Nephron progenitor cell (in vitro differentiated cells): ENCODE measurements at regions not wholly inside any gene's neighbourhood (a gene's known extent, or its start where the extent isn't known, plus 50 kb on each side); places are given as distances from the start of the nearest gene placed in this dataset.

Experiments
- DNase-seq: peaks from one replicate; pipeline ENCODE4 v3.0.0; 2021
- H3K27ac Mint-ChIP-seq: 2 replicates; pipeline ENCODE4 v1.8.0; 2021; ENCODE audit warnings: mild to moderate bottlenecking, moderate library complexity, mixed read lengths
- H3K27me3 Mint-ChIP-seq: 2 replicates; pipeline ENCODE4 v1.8.0; 2021; ENCODE audit warnings: mild to moderate bottlenecking, low read depth, mixed read lengths; ENCODE audit not compliant: poor library complexity
- H3K36me3 Mint-ChIP-seq: 2 replicates; pipeline ENCODE4 v1.8.0; 2021; ENCODE audit warnings: low read depth, mixed read lengths
- H3K4me1 Mint-ChIP-seq: 2 replicates; pipeline ENCODE4 v1.8.0; 2021; ENCODE audit warnings: mixed read lengths
- H3K4me3 Mint-ChIP-seq: 2 replicates; pipeline ENCODE4 v1.8.0; 2021; ENCODE audit warnings: mild to moderate bottlenecking, moderate library complexity, mixed read lengths
- H3K9me3 Mint-ChIP-seq: 2 replicates; pipeline ENCODE4 v1.8.0; 2021; ENCODE audit warnings: mild to moderate bottlenecking, moderate library complexity, mixed read lengths
- CTCF ChIP-seq: fragments of 200-600 bp; sonication (generic); IDR thresholded peaks from 2 replicates; pipeline ENCODE4 v1.5.0; 2021; ENCODE audit warnings: antibody characterized with exemption

GRCh38 chr3:94259291-94259690, 196.4 kb downstream of the NSUN3 start:
- no peaks in the 10 kb centered on the region for H3K36me3 Mint-ChIP-seq
- H3K27me3 Mint-ChIP-seq, result no peaks in the 10 kb centered on the region

GRCh38 chr3:94269763-94270162, 206.9 kb downstream of the NSUN3 start:
- Mint-ChIP-seq H3K27me3 (no peaks in the 10 kb centered on the region), H3K4me3 (no peak overlapping the region), H3K4me1 (no peaks in the 10 kb centered on the region), H3K9me3 (no peaks in the 10 kb centered on the region), H3K27ac (no peak overlapping the region), H3K36me3 (no peaks in the 10 kb centered on the region)
- DNase-seq, result no peak
- no peak for TF ChIP-seq CTCF

More at GRCh38 chr3:94259291-94259690, 196.4 kb downstream of the NSUN3 start:
- no peak for DNase-seq
- H3K4me3 Mint-ChIP-seq, result no peak overlapping the region
- H3K9me3 Mint-ChIP-seq, result no peaks in the 10 kb centered on the region
- H3K4me1 Mint-ChIP-seq, result no peaks in the 10 kb centered on the region
- H3K27ac Mint-ChIP-seq, result no peak overlapping the region
- TF ChIP-seq CTCF, result no peak

GRCh38 chr3:94272016-94272415, 209.2 kb downstream of the NSUN3 start:
- Mint-ChIP-seq H3K36me3 (no peaks in the 10 kb centered on the region), H3K27me3 (no peaks in the 10 kb centered on the region), H3K4me1 (no peaks in the 10 kb centered on the region), H3K4me3 (no peak overlapping the region), H3K9me3 (no peaks in the 10 kb centered on the region), H3K27ac (no peak overlapping the region)
- DNase-seq, result no peak
- no peak for TF ChIP-seq CTCF

- H3K27me3 Mint-ChIP-seq, result no peaks in the 10 kb centered on the region
- H3K27ac Mint-ChIP-seq, result no peak overlapping the region
- H3K36me3 Mint-ChIP-seq, result no peaks in the 10 kb centered on the region
- no peak for TF ChIP-seq CTCF
- H3K9me3 Mint-ChIP-seq, result no peaks in the 10 kb centered on the region
- H3K4me1 Mint-ChIP-seq, result peaks cover 6% of the 10 kb centered on the region
- DNase-seq, result no peak
- H3K4me3 Mint-ChIP-seq, result no peak overlapping the region
Measured at GRCh38 chr3:94280958-94281357, 218.1 kb downstream of the NSUN3 start.

GRCh38 chr3:94285872-94286271, 223.0 kb downstream of the NSUN3 start:
- no peaks in the 10 kb centered on the region for H3K36me3 Mint-ChIP-seq
- peaks cover 6% of the 10 kb centered on the region for H3K4me1 Mint-ChIP-seq
- no peak overlapping the region for H3K27ac Mint-ChIP-seq
- DNase-seq, result no peak
- no peak for TF ChIP-seq CTCF
- H3K4me3 Mint-ChIP-seq, result no peak overlapping the region
- H3K27me3 Mint-ChIP-seq, result no peaks in the 10 kb centered on the region
- no peaks in the 10 kb centered on the region for H3K9me3 Mint-ChIP-seq

- Mint-ChIP-seq H3K27ac (no peak overlapping the region), H3K36me3 (no peaks in the 10 kb centered on the region), H3K9me3 (peaks cover 11% of the 10 kb centered on the region), H3K4me3 (no peak overlapping the region), H3K27me3 (peaks cover 3% of the 10 kb centered on the region), H3K4me1 (peaks cover 8% of the 10 kb centered on the region)
- TF ChIP-seq CTCF, result no peak
- no peak for DNase-seq
Measured at GRCh38 chr3:94291686-94292085, 228.8 kb downstream of the NSUN3 start.
